ENCODE measurements at regions not wholly inside any gene's neighbourhood (a gene's known extent, or its start where the extent isn't known, plus 50 kb on each side); places are given as distances from the start of the nearest gene placed in this dataset.

GRCh38 chr11:113554526-113554925 lies 79.3 kb upstream of the DRD2 start:
- TF ChIP-seq GPBP1L1 (CRISPR knock-in tag; IDR thresholded peaks at IDR 0.05), result no peak
- no peak for TF ChIP-seq DRAP1 (CRISPR knock-in tag; IDR thresholded peaks at IDR 0.05)
- TF ChIP-seq ZNF562 (CRISPR knock-in tag; IDR thresholded peaks at IDR 0.05; ENCODE audit: borderline replicate concordance), result no peak
- TF ChIP-seq ZBTB7A (CRISPR knock-in tag; IDR thresholded peaks at IDR 0.05), result no peak
- no peak for TF ChIP-seq EZH2 (conservative IDR thresholded peaks at IDR 0.05; ENCODE audit: low read depth, low read length)
- no peak for TF ChIP-seq ZNF724P (CRISPR knock-in tag; IDR thresholded peaks at IDR 0.05; ENCODE audit: borderline replicate concordance)

Data from HepG2 (cell line).